ENCODE measurements at regions not wholly inside any gene's neighbourhood (a gene's known extent, or its start where the extent isn't known, plus 50 kb on each side); places are given as distances from the start of the nearest gene placed in this dataset.
"Not testable (repeated sequence)": the region's sequence is repeated elsewhere in the genome, so short reads cannot be mapped to it uniquely, and the experiment has no call there.

DNA sequence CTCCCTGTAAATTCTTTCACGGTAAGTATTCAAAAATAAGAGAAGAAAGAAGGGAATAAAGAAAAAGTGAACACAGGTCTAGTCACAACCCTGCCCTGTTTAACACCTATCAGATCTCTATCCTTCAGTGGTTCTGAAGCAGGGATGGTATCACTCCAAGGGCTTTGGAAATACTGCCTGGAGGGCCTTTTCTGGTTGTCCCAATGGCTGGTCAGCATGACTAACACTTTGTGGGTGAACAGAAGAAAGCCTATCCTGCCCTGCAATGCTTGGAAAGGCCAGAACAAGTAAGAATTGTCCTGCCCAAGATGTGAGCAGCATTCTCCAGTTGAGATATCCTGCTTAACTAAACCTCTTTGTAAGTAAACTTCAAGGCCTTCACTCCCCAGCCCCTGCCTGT lies 124.9 kb downstream of the TMEM167A start:
- no TSS peak for BruUV-seq (replicated peaks)
- POLR2A ChIA-PET (ENCODE audit: low non-redundant PET): no interaction called here
- DNase-seq (ENCODE audit: low spot score): no peak

GRCh38 chr5:82944267-82944666 lies 132.9 kb downstream of the TMEM167A start:
- H3K27ac ChIP-seq (ENCODE audit: low read depth, low read length, poor library complexity, severe bottlenecking); DNase-seq (ENCODE audit: low spot score); H3K36me3 ChIP-seq (ENCODE audit: insufficient read depth, low read length, poor library complexity, severe bottlenecking); POLR2A ChIA-PET (ENCODE audit: low non-redundant PET); intact Hi-C loops (cut with micrococcal nuclease; ENCODE audit: unreplicated experiment); H3K9me3 ChIP-seq (ENCODE audit: low read depth, low read length, poor library complexity, severe bottlenecking); H3K27me3 ChIP-seq (replicated peaks; ENCODE audit: insufficient read depth, low read depth, low read length, poor library complexity); CTCF ChIA-PET; H3K4me1 ChIP-seq (ENCODE audit: insufficient read depth, low read length, poor library complexity, severe bottlenecking); H3K4me3 ChIP-seq (ENCODE audit: low read depth, low read length, poor library complexity, severe bottlenecking); BruUV-seq (replicated peaks): not testable (repeated sequence)

More for the DNA sequence above, 124.9 kb downstream of the TMEM167A start:
- TF ChIP-seq, protein P1, sequence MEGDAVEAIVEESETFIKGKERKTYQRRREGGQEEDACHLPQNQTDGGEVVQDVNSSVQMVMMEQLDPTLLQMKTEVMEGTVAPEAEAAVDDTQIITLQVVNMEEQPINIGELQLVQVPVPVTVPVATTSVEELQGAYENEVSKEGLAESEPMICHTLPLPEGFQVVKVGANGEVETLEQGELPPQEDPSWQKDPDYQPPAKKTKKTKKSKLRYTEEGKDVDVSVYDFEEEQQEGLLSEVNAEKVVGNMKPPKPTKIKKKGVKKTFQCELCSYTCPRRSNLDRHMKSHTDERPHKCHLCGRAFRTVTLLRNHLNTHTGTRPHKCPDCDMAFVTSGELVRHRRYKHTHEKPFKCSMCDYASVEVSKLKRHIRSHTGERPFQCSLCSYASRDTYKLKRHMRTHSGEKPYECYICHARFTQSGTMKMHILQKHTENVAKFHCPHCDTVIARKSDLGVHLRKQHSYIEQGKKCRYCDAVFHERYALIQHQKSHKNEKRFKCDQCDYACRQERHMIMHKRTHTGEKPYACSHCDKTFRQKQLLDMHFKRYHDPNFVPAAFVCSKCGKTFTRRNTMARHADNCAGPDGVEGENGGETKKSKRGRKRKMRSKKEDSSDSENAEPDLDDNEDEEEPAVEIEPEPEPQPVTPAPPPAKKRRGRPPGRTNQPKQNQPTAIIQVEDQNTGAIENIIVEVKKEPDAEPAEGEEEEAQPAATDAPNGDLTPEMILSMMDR (conservative IDR thresholded peaks at IDR 0.05; ENCODE audit: low read depth, low read length): no peak
- TF ChIP-seq EZH2 (IDR thresholded peaks at IDR 0.05; ENCODE audit: borderline replicate concordance, low read depth, low read length, poor library complexity, severe bottlenecking): no peak
- CTCF ChIA-PET: no interaction called here
- intact Hi-C loops (cut with micrococcal nuclease; ENCODE audit: unreplicated experiment): no loop called here
- Histone ChIP-seq H3K9me3 (ENCODE audit: low read depth, low read length, poor library complexity, severe bottlenecking) (no peaks in the 10 kb centered on the region), H3K4me3 (ENCODE audit: low read depth, low read length, poor library complexity, severe bottlenecking) (no peak overlapping the region), H3K4me1 (ENCODE audit: insufficient read depth, low read length, poor library complexity, severe bottlenecking) (no peaks in the 10 kb centered on the region), H3K36me3 (ENCODE audit: insufficient read depth, low read length, poor library complexity, severe bottlenecking) (no peaks in the 10 kb centered on the region), H3K27ac (ENCODE audit: low read depth, low read length, poor library complexity, severe bottlenecking) (no peak overlapping the region), H3K27me3 (replicated peaks; ENCODE audit: insufficient read depth, low read depth, low read length, poor library complexity) (no peaks in the 10 kb centered on the region)

DNA sequence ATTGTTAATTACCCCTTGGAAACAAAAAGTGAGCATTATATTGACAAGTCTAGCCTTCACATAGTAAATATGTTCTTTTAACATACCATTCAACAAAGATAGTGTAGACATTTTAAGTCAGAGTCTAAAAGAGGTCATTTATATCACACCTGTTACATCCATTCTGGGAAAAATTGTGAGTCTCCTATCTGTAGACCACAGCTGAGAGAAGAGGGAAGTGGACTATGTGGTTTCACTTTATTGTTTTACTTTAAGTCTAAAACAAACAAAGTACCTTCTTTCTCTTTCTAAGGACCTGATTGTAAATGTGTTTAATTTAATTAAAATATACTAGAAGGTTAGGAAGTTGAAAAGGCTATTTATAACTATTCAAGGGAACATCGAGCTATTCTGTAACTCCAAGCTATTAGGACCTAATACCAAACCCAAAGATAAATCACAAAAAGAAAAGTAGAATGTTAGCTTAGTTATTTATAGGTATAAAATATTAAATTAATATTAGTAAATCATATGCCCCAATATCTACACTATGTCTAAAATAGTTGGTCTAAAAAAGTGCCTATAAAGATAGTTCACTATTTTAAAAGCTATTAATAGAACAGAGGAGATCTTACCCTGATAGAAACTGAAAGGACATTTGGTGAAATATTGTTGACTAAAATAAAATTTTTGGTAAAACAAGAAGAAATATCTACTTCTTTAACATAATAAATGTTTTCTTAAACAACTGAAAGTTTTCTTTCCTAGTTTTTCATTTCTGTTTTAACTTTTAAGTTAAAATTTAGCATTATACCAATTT lies 134.9 kb downstream of the TMEM167A start:
- no peak overlapping the region for H3K4me3 ChIP-seq (ENCODE audit: low read depth, low read length, poor library complexity, severe bottlenecking)
- TF ChIP-seq, protein P1 (conservative IDR thresholded peaks at IDR 0.05; ENCODE audit: low read depth, low read length): no peak
- TF ChIP-seq EZH2 (IDR thresholded peaks at IDR 0.05; ENCODE audit: borderline replicate concordance, low read depth, low read length, poor library complexity, severe bottlenecking): no peak
- no peaks in the 10 kb centered on the region for H3K9me3 ChIP-seq (ENCODE audit: low read depth, low read length, poor library complexity, severe bottlenecking)
- ChIA-PET CTCF (no interaction called here), POLR2A (ENCODE audit: low non-redundant PET) (interaction anchor here (0.6 kb wide), 1 partner anchor 1439 kb away, joined by 3 read pairs; no protein-coding TSS in a partner anchor)
- intact Hi-C loops (cut with micrococcal nuclease; ENCODE audit: unreplicated experiment): no loop called here
- no peaks in the 10 kb centered on the region for H3K27me3 ChIP-seq (replicated peaks; ENCODE audit: insufficient read depth, low read depth, low read length, poor library complexity)
- H3K36me3 ChIP-seq (ENCODE audit: insufficient read depth, low read length, poor library complexity, severe bottlenecking): no peaks in the 10 kb centered on the region
- H3K4me1 ChIP-seq (ENCODE audit: insufficient read depth, low read length, poor library complexity, severe bottlenecking): no peaks in the 10 kb centered on the region
- no peak overlapping the region for H3K27ac ChIP-seq (ENCODE audit: low read depth, low read length, poor library complexity, severe bottlenecking)
- no TSS peak for BruUV-seq (replicated peaks)
- no peak for DNase-seq (ENCODE audit: low spot score)

Measured in A673 (cell line).